ENCODE measurements at regions not wholly inside any gene's neighbourhood (a gene's known extent, or its start where the extent isn't known, plus 50 kb on each side); places are given as distances from the start of the nearest gene placed in this dataset.

GRCh38 chr2:134152045-134153010, 101.5 kb upstream of the MGAT5 start:
- ATAC-seq: no peak
- TF ChIP-seq CSRNP3 (CRISPR knock-in tag; IDR thresholded peaks at IDR 0.05) (no peak), ZNF8 (CRISPR knock-in tag; IDR thresholded peaks at IDR 0.05) (no peak), ZNF565 (CRISPR knock-in tag; conservative IDR thresholded peaks at IDR 0.05; ENCODE audit: low read depth) (no peak), ARNTL (CRISPR knock-in tag; IDR thresholded peaks at IDR 0.05; ENCODE audit: borderline replicate concordance, low read depth) (no peak), GLIS3 (CRISPR knock-in tag; IDR thresholded peaks at IDR 0.05) (no peak), ESRRG (CRISPR knock-in tag; IDR thresholded peaks at IDR 0.05) (no peak), ZNF70 (CRISPR knock-in tag; IDR thresholded peaks at IDR 0.05) (no peak), PPARA (CRISPR knock-in tag; IDR thresholded peaks at IDR 0.05; ENCODE audit: borderline replicate concordance) (no peak), TOX (CRISPR knock-in tag; IDR thresholded peaks at IDR 0.05; ENCODE audit: borderline replicate concordance) (no peak), TSHZ2 (CRISPR knock-in tag; IDR thresholded peaks at IDR 0.05) (no peak), SNAI2 (CRISPR knock-in tag; IDR thresholded peaks at IDR 0.05) (no peak)
- TF ChIP-seq, protein P1, sequence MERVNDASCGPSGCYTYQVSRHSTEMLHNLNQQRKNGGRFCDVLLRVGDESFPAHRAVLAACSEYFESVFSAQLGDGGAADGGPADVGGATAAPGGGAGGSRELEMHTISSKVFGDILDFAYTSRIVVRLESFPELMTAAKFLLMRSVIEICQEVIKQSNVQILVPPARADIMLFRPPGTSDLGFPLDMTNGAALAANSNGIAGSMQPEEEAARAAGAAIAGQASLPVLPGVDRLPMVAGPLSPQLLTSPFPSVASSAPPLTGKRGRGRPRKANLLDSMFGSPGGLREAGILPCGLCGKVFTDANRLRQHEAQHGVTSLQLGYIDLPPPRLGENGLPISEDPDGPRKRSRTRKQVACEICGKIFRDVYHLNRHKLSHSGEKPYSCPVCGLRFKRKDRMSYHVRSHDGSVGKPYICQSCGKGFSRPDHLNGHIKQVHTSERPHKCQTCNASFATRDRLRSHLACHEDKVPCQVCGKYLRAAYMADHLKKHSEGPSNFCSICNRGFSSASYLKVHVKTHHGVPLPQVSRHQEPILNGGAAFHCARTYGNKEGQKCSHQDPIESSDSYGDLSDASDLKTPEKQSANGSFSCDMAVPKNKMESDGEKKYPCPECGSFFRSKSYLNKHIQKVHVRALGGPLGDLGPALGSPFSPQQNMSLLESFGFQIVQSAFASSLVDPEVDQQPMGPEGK (CRISPR knock-in tag; IDR thresholded peaks at IDR 0.05; ENCODE audit: borderline replicate concordance): no peak
- TF ChIP-seq, protein P2, sequence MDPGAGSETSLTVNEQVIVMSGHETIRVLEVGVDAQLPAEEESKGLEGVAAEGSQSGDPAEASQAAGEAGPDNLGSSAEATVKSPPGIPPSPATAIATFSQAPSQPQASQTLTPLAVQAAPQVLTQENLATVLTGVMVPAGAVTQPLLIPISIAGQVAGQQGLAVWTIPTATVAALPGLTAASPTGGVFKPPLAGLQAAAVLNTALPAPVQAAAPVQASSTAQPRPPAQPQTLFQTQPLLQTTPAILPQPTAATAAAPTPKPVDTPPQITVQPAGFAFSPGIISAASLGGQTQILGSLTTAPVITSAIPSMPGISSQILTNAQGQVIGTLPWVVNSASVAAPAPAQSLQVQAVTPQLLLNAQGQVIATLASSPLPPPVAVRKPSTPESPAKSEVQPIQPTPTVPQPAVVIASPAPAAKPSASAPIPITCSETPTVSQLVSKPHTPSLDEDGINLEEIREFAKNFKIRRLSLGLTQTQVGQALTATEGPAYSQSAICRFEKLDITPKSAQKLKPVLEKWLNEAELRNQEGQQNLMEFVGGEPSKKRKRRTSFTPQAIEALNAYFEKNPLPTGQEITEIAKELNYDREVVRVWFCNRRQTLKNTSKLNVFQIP (CRISPR knock-in tag; IDR thresholded peaks at IDR 0.05; ENCODE audit: borderline replicate concordance, low read depth): no peak
- TF ChIP-seq, protein P3, sequence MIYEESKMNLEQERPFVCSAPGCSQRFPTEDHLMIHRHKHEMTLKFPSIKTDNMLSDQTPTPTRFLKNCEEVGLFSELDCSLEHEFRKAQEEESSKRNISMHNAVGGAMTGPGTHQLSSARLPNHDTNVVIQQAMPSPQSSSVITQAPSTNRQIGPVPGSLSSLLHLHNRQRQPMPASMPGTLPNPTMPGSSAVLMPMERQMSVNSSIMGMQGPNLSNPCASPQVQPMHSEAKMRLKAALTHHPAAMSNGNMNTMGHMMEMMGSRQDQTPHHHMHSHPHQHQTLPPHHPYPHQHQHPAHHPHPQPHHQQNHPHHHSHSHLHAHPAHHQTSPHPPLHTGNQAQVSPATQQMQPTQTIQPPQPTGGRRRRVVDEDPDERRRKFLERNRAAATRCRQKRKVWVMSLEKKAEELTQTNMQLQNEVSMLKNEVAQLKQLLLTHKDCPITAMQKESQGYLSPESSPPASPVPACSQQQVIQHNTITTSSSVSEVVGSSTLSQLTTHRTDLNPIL (CRISPR knock-in tag; IDR thresholded peaks at IDR 0.05; ENCODE audit: low read depth): no peak

DNA sequence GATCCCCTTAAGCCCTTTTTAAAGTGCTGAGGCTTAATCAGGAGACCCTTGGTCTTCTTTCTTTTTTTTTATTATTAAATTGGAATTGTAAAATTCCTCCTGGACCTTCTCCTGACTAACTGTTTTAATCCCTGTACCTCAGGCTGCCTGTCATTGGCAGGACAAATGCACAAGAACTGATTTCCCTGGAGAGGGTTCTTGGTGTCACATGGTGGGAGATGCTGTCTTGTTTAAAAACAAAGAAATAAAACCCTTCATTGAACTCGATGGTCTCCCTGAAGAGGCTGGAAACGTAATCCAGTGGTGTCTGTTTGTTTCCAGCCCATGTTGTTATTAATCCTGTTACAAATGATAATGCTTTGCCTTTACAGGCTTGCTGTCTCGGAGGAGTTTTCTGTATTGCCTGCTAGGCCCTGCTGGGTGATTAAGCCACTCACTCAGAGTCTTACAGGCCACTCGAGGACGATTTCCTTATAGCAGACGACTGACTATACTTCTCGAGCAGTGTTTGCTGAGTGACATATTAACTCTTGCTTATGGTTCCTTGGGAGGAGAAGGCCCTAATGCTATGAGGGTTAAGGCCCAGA, 100.5 kb upstream of the MGAT5 start:
- no peak for TF ChIP-seq ZFP3 (CRISPR knock-in tag; IDR thresholded peaks at IDR 0.05)
- TF ChIP-seq, protein P3 (CRISPR knock-in tag; IDR thresholded peaks at IDR 0.05; ENCODE audit: low read depth): no peak
- no peak for TF ChIP-seq GLIS3 (CRISPR knock-in tag; IDR thresholded peaks at IDR 0.05)
- TF ChIP-seq TOX (CRISPR knock-in tag; IDR thresholded peaks at IDR 0.05; ENCODE audit: borderline replicate concordance): no peak
- no peak for ATAC-seq

DNA sequence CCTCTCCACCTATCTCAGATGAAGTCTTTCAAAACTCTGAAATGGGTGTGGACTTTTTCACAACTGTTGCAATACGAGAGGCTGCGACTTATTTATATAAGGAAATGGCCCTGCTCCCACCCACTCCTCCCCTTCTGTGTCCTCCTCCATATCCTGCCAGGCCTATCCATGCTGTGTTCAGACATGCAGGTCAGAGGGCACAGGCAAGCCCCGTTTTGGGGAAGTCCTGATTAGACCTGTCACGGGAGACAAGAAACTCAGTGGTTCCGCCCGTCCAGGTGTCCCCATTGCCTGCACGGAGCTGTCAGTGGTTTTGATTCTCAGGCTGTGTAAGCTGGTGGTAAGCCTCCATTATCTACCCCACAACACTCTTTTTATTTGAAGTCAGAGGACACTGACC, 99.6 kb upstream of the MGAT5 start:
- ATAC-seq: no peak

More for the DNA sequence above, 99.6 kb upstream of the MGAT5 start:
- no peak for TF ChIP-seq CSRNP3 (CRISPR knock-in tag; IDR thresholded peaks at IDR 0.05)
- TF ChIP-seq TCF4 (CRISPR knock-in tag; IDR thresholded peaks at IDR 0.05; ENCODE audit: borderline replicate concordance): no peak
- TF ChIP-seq GLIS3 (CRISPR knock-in tag; IDR thresholded peaks at IDR 0.05): no peak
- no peak for TF ChIP-seq RARB (CRISPR knock-in tag; IDR thresholded peaks at IDR 0.05)
- no peak for TF ChIP-seq BACH2 (CRISPR knock-in tag; IDR thresholded peaks at IDR 0.05; ENCODE audit: borderline replicate concordance)

Measured in SK-N-SH treated with all-trans-retinoic acid at 6 μM for 48 hours (cell line).